HG02798 (cell line): ENCODE measurements at regions not wholly inside any gene's neighbourhood (a gene's known extent, or its start where the extent isn't known, plus 50 kb on each side); places are given as distances from the start of the nearest gene placed in this dataset.
"Not testable (repeated sequence)": the region's sequence is repeated elsewhere in the genome, so short reads cannot be mapped to it uniquely, and the experiment has no call there.

Experiments
- ATAC-seq: cut with Tn5 transposase; IDR thresholded peaks from one replicate; pipeline ENCODE4 v1.9.1; 2021; ENCODE audit warnings: mild to moderate bottlenecking; ENCODE audit not compliant: unreplicated experiment, poor library complexity

DNA sequence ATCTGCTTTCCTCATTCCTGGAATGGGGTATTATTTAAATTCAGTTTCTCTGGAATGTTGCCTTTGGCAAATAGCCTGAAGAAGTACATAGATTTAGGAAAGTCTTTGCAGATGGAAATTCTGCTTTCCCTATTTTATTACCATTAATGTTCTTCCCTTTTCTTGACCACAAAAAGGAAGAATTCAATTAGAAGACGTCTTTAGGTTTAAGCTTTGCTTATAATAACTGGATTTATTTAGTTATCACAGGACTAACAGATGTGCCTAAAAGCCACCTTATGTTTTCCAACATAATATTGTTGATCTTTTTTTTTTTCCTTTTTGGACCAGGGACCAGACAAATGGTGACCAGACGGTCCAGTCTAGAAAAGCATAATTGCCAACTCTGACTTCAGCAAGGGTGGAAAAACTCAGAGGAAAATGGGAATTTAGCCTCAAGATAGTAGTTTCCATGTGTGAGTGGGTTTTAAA, 210.1 kb upstream of the SPRY2 start:
- no peak for ATAC-seq

DNA sequence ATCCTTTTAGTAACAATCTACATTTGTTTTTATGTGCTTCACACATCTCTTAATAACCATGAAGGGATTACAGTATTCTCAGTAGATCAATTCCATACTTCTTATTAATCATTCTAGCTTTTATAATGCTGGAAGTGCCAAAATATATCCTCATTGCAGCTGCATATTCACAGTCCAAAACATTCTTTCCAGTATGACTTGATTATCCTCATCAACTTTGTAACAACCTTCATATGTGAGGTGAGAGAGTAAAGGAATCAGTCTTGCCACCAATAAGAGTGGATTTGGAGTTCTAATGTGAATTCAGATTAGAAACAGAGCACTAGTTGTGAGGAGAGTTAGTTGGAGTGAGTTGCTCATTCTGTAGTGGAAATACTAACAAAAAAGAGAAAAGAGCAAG, 208.0 kb upstream of the SPRY2 start:
- no peak for ATAC-seq

DNA sequence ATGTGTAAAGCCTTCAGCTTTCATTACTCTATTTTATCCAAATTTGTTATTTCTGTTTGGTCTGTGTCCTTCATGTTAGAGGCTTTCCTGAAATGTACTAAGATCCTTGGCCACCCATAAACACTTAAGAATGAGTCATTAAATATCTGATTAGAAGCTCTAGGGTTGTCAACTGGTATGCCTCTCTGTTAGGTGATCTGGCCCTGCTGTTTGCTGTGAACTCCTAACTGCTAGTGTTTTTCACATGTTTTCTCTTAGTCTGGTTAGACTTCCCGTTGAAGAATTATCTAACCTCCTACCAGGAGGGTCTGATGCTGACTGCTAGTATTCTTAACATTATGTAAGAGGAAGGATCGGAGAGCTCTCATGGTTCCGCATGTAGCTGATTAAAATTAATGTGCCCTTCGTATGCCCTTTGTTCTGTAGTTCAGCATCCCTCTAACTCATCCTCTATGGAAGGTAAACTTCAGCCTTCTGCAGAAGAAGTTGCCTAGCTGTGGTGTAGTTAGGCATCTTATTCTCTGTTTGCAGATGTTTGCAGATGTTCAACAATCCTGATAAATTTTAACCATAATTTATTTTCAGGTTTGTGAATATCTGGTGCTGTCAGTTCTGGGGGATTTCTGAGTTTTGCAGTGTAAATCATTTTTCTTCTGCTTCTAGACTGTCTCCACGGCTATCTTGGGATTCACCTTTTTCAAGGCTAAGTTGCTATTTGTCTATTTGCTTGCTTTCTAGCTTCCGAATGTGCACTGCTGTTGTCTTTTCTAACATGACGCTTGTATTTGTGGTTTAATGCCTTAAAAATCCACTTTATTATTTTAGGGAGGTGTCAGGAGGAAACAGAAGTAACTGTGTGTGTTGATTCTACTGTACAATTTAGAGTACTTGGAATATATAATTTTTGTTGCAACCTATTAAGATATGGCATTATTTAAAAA, 207.2 kb upstream of the SPRY2 start:
- no peak for ATAC-seq

DNA sequence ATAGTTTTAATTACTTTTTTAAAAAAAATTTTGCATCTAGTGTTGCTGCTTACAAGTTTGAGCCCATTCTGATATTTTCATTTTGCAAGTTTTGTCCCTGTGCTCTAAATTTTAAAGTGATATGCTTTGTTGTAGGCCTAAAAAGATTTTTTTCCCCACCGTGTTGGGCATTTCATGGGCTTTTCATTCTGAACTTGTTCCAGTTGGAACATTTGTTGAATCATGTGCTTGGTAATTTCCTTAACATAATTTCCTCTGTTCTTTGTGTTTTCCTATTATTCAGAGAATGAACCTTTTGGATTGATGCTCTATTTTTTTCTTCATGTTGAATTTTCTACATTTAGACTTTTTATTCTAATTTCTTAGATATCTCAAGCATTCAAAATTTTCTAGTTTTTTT, 206.4 kb upstream of the SPRY2 start:
- ATAC-seq, result no peak

DNA sequence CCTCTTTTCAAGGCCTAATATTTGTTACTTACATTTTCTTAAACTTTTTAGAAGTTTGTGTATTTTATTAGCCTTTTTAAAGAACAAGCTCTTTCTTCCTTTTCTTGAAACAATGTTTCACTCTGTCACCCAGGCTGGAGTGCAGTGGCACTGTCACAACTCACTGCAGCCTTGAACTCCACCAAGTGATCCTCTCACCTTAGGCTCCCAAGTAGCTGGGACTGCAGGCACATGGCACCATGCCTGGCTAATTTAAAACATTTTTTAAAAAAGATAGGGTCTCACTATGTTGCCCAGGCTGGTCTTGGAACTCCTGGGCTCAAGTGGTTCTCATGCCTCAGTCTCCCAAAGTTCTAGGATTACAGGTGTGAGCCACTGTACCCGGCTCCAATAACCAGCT, 192.2 kb upstream of the SPRY2 start:
- no peak for ATAC-seq

DNA sequence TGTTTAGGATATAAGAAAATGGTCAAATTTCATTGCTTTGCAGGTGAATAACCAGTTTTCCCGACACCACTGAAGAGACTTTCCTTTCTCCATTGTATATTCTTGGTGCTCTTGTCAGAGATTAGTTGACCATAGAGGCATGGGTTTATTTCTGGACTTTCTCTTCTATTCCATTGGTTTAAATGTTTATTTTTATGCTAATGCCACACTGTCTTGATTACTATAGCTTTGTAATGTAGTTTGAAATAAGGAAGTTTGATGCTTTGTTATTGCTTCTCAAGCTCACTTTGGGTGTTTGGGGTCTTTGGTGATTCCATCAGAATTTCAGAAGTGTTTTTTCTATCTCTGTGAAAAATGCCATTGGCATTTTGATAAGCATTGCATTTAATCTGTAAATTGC, 190.0 kb upstream of the SPRY2 start:
- no peak for ATAC-seq

DNA sequence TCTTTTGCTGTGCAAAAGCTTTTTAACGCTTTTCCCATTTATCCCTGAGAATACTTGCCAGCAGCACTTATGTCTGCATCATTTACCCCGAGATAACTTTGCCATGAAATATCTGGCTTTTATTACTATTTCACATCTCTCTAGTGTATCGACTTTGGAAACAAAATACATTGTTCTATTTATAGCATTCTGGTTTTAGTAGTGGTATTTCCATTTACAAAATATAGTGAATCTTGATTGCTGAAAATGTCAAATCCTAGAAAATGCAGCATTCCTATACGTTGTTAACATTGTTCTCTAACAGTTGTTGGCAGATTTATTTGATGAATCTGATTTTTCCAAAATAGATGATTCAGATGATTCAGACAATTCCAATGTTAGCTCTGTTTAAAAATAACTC, 189.3 kb upstream of the SPRY2 start:
- no peak for ATAC-seq

DNA sequence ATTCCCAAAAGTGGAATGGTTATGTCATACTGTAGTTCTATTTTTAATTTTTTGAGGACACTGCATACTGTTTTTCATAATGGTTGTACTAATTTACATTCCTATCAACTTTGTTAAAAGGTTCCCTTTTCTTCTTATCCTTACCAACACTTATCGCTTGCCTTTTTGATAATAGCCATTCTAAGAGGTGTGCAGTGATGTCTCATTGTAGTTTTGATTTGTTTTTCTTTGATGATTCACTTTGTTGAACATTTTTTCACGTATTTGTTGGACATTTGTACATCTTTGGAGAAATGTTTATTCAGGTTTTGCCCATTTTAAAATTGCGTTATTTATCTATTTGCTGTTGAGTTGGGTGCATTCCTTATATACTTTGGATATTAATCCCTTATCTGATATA, 188.8 kb upstream of the SPRY2 start:
- ATAC-seq, result no peak

DNA sequence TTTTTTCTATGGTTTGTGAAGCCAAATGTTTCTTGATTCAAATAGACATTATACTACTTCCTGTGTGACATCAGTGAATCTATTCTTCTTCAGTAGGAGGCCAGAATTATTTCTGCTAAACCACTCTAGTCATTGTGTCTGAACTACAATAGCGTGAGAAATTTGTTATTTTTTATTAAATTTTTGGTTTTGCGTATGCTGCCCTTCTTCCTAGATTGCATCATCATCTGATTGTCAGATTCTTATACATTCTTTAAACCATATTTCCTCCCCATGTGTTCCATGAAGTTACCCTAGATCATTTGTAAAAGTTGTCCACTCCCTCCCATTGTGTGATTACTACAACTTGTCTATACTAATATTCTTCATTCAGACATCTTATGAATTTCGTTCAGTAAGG, 187.8 kb upstream of the SPRY2 start:
- ATAC-seq, result no peak

DNA sequence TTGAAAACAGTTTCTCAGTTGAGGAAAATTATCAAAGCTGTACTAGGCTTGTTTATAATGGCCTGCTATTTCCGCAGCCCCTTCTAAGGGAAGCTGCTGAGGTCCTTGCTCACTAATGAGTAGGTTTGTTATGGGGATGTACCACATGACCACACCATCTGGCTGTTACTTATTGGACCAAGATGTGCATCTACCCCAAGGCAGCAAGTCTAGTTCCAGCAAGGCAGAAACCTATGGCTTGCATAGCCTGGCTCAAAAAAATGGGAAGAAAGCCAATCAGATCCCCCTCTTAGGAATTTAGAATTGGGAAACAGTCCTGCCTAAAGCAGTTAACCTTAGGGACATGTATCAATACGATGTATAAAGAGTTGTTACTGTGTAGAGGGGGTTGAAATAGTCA, 186.5 kb upstream of the SPRY2 start:
- ATAC-seq, result no peak

DNA sequence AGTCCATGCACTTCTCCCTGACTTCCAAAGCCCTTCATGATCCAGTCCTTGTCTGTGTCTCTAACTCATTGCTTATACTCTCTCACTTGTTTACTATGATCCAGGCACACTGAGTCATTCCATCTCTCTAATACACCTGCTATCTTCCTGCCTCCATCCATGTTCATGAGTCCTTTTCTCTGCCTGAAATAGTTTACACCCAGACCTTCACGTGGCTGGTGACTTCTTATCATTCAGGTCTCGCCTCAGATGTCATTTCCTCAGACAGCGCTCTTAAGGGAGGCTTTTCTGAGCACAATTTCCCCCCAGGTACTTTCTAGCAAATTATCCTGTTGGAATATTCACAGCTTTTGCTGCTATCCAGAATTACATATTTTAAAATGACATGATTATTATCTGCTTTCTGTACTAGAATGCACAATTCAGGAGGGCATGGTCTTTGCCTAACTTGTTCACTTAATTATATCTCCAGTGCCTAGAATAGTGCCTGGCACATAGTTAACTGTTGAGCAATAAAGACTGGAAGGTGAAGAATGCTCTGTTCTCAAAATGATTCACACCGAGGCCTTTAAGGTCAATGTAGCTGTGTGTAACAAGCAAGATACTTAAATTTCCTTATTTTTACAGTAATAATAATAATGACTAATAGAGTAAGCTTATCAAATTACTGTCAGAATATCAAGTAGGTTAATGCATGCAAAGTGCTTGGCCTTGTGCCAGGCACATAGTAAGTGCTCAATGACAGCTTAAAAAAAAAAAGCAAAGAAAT, 183.7 kb upstream of the SPRY2 start:
- no peak for ATAC-seq

DNA sequence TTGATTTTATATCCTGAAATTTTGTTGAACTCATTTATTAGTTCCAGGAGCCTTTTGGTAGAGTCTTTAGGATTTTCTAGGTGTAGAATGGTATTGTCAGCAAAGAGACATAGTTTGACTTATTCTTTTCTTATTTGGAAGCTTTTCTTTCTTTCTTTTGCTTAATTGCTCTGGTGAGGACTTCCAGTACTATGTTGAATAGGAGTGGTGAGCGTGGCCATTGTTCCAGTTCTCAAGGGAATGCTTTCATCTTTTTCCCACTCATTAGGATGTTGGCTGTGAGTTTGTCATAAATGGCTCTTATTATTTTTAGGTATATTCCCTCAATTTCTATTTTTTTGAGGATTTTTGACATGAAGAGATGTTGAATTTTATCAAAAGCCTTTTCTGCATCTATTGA, 182.2 kb upstream of the SPRY2 start:
- ATAC-seq, result no peak

DNA sequence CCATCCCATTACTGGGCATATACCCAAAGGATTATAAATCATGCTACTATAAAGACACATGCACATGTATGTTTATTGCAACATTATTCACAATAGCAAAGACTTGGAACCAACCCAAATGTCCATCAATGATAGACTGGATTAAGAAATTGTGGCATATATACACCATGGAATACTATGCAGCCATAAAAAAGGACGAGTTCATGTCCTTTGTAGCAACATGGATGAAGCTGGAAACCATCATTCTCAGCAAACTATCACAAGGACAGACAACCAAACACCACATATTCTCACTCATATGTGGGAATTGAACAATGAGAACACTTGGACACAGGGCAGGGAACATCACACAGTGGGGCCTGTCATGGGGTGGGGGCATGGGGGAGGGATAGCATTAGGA, 181.5 kb upstream of the SPRY2 start:
- ATAC-seq, result not testable (repeated sequence)

DNA sequence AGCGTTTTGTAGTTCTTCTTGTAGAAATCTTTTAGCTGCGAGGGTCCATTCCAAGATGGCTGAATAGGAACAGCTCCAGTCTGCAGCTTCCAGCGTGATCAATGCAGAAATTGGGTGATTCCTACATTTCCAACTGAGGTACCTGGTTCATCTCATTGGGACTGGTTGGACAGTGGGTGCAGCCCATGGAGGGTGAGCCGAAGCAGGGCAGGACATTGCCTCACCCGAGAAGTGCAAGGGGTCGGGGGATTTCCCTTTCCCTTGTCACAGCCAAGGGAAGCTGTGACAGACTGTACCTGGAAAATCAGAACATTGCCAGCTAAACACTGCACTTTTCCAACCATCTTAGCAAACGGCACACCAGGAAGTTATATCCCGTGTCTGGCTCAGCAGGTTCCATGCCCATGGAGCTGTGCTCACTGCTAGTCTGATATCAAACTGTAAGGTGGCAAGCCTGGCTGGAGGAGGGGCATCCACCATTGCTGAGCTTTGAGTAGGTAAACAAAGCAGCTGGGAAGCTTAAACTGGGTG, 176.0 kb upstream of the SPRY2 start:
- no peak for ATAC-seq

DNA sequence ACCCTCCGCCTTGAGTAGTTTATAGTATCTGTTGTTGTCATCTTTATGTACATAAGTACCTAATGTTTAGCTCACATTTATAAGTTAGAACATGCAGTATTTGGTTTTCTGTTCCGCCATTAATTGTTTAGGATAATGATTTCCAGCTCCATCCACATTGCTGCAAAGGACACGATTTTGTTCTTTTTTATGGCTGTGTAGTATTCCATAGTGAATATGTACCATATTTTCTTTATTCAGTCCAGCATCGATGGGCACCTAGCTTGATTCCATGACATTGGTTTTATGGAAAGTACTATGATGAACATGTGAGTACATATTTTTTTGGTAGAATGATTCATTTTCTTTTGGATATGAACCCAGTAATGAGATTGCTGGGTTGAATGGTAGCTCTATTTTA, 174.4 kb upstream of the SPRY2 start:
- no peak for ATAC-seq

DNA sequence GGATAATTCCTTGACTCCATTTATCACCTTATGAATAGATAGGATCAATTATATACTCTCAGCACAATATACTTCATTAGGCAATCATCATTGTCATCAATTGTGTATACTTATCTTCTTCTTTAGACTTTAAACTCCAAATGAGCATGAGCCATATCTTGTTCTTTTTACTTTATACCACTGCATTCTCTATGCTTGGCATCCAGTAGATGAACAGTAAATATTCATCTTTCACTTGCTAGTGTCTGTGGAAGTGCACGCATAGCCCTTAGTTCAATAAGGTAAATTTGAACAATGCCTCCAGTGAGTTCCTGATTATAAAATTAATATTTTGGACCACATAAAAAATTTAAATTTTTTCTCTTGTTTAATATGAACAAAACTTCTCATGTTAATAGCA, 172.3 kb upstream of the SPRY2 start:
- ATAC-seq, result no peak

DNA sequence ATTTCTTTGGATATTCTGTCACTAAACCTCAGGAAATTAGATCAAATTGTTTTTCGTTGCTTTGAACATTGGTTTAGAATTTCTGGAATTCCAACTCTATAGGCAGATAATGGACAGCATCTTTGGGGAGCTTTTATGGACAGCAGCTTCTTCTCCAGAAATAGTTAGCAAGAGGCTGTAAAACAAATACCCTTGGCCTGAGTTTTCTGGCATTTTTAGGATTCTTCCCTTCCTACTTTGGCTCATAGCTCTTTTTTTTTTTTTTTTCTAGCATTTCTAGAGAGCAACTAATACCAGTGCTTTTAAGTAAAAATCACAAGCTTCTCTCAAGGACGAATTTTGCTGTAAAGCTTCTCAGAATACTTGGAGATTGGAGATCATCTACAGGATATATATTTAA, 169.8 kb upstream of the SPRY2 start:
- no peak for ATAC-seq

DNA sequence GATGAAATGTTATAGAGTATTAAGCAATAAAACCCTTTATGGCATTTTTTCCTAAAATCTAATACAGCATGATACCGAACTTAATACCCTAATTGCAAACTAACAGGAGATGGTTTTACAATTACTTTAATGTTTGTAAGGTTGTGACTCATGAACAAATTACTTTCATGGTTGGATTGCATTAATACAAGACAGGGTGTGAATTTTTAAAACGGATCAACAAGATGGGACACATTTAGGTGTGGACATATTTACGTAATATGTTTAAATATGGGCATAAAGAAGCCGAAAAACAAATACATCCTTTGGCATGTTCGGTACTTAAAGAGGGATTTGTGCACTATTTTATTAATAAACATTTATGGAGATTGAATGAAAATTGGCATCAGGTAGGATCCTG, 168.3 kb upstream of the SPRY2 start:
- ATAC-seq, result no peak

DNA sequence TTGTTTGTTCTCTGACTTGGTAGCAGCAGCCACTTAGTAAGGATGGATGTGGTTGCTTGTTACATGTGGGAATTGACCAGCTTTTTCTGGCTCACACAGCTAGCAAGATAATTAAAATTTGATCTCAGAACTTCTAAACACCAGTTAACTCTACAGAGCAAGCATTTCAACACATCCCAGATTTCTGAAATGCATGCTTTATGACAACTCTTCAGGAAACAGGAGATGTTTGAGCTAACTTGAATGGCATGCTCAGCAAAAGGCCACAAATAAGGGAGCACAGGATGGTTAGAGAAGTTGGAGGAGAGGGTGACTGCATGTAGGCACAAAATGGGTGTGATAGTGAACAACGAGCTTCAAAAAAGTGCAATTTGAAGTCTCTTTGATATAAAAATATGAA, 167.1 kb upstream of the SPRY2 start:
- ATAC-seq, result no peak

DNA sequence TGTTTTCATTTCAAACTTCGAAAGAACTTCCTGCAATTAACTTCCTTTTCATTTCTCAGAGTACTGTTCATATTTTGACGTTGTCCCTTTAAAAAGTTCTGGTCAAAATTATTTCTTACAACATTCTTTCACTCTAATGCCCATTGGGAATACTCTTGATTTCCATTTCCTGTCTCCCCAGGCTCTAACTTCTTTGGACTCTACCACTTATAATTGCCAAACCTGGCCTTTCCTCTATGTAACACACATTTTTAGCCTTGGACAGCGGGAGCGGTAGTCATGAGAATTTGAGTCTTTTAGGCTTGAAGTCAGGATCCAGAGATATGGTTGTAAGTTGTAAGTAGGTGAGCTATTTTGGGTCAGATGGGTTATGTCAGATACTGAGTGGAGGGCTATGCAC, 163.5 kb upstream of the SPRY2 start:
- no peak for ATAC-seq

DNA sequence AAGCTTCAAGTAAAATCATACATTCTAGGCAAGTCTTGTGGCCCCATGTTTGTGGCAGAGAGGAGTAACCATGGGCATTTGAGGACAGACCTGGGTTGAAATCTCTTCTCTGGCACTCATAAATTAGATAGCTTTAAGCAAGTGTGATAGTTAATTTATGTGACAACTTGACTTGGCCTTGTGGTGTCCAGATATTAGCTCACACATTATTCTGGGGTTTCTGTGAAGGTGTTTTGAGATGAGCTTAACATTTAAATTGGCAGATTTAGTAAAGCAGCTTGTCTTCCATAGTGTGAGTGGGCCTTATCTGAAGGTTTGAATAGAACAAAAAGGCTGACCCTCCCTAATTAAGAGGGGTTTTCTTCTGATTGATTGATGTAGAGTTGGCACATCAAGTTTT, 161.4 kb upstream of the SPRY2 start:
- no peak for ATAC-seq
